Right hindlimb (tissue), 1 donor: ENCODE measurements at regions not wholly inside any gene's neighbourhood (a gene's known extent, or its start where the extent isn't known, plus 50 kb on each side); places are given as distances from the start of the nearest gene placed in this dataset.
"Not testable (repeated sequence)": the region's sequence is repeated elsewhere in the genome, so short reads cannot be mapped to it uniquely, and the experiment has no call there.

ENCODE experiments used
- DNase-seq: peaks from one replicate; pipeline ENCODE4 v3.0.0-alpha.2; 2018

DNA sequence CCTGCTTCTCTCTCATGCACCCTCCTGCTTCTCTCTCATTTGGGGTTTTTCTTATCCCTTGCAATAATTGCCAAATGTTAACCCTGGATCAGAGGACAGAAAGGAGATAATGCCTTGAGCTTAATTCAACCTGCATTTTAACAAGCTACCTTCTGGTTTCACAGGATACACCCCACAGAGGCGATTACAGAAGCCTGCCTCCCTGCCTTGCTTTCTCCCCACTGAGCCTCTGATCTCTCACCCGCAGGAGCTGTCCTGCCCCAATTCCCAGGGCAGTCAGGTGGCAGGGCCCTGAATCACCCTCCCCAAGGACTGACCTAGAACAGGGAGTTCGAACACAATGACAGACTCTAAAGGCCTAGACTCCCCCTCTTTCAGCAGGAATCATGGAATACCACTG is 959.5 kb downstream of the GRID1 start:
- DNase-seq, result no peak

DNA sequence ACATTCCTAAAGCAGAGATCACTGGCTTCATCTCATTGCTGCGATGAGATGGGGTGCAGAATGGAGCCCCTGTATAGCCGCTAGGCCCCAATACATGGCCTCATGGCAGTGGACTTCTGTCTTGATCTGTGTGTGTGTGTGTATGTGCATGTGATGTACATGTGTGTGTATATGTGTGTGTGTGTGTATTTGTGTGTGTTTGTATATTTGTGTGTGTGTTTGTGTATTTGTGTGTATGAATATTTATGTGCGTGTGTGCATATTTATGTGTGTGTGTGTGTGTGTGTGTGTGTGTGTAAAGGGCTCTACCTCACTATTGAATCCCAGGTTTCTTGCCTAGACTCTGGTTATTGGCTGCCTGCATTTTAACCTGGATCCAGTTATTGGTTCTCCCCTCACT is 958.2 kb downstream of the GRID1 start:
- DNase-seq, result no peak

DNA sequence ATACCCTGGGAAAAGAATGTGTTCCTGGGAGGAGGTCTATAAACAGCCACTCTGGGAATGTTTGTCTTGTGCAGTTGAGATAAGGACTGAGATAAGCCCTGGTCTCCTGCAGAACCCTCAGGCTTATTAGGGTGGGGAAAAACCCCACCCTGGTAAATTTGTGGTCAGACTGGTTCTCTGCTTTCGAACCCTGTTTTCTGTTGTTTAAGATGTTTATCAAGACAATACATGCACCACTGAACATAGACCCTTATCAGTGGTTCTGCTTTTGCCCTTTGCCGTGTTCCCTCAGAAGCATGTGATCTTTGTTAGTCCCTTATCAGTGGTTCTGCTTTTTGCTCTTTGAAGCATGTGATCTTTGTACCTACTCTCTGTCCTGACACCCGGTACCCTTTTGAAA is 956.0 kb downstream of the GRID1 start:
- not testable (repeated sequence) for DNase-seq

DNA sequence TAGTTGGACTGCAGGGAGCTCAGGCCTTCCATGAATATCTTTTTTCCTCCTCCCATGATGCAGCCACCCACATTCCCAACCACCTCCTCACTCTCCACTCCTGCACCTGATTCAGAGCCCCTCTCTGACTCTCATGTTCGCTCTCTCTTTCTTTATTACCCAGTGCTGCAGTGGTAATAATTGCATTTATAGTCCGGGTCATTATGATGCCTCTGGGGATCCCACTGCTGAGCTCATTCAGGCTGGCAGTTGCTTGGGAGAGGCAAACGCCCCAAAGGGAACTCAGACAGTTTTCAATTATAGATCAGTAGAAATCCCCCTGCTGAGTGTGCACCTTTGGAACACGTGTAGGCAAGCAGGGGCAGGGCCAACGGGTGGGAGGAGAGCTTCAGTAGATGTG is 953.0 kb downstream of the GRID1 start:
- no peak for DNase-seq

DNA sequence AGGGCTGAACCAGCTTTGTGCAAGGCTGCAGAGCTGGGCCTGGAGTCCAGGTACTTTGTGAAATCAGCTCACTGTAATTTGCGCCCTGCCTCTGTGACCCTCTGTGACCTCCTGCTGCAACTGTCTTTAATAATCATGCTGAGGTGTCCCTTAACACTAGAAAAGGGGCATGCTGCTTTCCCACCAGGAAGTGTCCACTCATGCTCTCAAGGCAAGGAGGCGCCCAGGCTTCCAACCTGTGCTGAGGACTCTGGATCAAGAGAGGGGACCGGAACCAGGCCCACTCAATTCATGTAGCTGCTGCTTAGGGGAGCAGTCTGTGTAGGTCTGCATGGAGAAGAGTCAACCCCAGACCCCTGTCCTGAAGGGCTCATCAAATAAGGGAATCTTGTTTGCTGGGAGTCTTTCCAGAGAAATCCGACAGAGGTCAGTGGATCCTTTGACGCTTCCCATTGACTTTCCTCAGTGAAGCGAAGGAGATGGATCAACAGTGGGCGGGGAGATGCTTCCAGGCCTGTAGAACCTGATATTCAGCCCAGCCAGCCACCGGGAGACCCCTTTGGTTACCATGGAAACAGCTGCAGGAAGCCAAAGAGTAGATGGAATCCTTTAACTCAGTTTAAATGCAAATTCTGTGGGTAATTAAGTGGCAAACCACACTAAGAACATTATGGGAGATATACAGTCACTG is 945.9 kb downstream of the GRID1 start:
- DNase-seq, result no peak

DNA sequence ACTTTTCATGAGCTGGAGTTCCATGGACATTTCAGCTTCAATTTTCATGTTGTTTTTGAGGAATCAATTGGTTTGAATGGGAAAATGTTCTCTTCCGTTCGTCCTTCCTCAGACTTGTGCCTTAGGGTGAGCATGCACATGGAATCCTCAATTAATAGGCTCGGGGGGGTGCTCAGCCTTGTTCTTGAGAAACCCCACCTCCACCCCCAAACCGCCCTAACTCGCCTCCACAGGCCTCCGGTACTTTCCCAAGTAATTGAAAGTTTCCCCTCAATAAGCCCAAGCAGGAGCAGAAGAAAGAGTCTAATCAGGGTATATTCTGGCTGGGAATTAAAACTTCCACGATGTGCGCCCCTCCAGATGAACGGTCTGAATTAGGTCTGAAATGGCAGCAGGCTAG is 945.2 kb downstream of the GRID1 start:
- DNase-seq, result no peak

DNA sequence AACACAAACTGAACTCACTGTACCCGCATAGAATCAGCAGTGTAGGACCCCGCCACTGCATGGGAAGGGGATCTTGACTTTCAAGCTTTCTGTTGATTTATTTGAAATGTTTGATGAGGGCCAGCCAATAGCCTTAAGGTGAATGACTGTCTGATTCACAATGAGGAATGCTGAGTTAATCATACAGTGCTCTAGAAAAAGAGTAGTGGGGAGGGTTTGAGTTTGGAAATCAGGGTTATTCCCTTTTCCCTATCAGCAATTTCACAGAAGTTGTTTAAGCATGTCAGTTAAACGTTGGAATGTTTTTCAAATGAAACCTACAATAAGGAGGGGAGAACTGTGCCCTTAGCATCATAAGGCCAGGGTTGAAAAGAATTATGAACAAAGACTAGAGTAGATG is 937.5 kb downstream of the GRID1 start:
- DNase-seq, result no peak

DNA sequence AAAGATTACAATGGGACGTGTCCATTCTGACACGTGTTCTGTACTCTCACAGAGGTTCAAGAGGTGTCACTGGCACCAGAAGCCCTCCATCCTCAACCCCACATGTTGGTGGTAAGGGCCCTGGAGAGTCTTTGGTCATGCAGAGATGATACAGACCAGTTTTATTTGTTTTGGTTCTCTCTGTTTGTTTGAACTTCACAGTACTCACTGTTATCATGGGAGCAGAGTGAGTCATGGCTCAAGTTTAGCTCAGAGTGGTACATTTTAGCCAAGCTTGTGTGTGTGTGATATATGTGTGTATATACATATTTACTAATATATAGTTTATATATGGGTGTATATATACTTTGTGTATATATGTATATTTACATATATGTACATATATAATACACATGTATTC is 935.6 kb downstream of the GRID1 start:
- no peak for DNase-seq

DNA sequence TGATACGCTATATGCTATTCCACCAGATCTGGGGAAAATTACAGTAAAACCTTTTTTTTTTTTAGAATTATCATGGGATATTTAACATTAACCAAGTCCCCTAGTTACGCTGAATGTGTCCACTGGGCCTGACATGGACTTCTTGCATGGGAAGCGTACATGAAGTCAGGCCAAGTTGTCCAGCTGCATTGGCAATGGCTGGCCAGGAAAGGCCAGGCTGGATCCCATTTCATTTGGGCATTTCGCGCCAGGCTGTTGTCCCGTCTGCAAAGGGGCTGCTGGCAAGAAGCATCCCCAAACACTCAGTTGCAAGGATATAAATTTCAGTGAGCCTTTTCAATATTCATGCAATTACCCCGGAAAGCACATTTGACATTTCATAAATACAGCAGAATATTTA is 933.3 kb downstream of the GRID1 start:
- DNase-seq, result no peak

DNA sequence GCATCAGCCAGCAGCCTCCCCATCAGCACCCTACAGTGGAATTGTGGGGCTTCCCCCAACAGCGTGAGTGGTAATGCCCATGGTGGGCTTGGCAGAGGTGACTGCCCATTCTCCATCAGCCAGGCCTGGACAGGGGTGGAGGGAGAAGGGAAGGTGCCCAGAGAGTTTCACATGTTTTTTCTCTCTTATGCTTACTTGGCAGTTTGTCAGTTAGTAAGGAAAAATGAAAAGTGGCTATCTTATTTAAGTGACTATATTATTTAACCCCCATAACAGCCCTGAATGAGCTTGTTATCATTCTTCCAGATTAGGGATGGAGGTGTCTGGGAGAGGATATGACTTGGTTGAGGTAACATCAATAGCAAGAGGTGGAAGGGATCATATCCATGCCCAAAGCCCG is 921.7 kb downstream of the GRID1 start:
- DNase-seq, result no peak

DNA sequence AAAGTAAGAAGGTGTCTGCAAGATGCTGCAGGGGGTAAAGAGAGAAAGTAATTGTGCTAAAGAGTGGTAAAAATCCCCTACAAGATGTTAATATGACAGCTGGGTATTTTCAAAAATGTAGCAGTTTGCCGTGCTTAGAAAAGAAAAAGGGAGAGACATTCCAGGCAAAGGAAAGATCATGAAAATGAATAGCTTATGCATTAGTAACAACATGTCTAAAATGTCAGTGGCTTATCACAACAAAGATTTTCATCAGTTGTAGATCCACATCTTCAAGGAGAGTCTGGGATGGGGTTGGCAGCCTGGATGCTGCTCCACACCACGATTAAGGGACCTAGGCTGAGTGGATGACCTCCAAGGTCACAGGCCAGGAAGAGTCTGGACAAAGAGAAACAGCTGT is 920.9 kb downstream of the GRID1 start:
- no peak for DNase-seq

DNA sequence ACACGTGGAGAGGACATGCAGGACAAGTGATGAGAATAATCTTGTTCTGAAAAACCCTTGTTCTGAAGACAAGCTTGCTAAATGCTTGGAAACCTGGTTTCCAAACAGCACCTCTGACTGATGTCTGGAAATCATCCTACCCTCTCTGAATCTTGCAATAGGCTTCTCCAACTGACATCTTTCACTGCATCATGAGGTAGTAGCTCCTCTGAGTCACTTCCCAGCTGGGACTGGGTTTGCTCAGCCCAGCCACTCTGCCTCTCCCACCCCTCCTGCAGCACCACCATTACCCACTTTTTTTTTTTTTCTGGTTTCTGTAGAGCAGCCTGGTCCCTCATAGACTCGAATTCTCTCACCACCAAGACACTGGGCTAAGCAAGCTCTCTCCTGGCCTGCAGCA is 919.8 kb downstream of the GRID1 start:
- DNase-seq, result no peak

DNA sequence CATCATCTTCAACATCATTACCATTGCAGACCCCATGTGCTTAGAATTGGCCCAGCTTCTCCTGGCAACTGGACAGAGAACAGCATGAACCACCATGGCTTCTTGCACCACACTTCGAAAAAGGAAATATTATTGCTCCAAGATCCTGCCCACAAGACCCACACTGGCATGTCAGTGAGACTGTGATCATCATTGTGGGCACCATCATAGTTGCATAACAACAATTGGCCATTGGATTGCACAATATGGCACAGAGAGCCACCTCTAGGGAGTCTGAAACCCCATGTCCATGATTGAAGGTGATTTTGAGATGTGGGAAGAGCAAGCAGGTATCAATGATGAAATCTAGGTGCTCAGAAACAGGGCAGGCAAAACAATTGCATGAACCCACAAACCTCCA is 918.9 kb downstream of the GRID1 start:
- DNase-seq, result no peak

DNA sequence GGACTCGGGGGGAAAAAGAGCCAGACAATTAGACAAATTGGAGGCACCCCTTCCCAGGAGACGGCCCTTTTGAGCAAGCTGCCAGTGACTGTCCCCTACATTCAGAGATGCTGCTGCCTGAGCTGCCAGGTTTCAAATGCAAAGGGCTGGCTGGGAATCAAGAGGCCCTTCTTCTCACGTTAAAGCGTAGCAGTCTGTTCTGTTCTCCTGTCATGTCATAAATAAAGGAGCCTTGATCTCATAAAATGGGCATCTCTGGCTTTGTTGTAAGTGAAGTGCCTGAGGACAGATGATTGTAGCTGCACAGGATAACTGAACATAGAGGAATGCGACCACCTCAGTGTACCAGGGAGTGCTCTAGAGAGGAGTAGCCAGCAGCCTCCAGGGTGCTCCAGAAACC is 917.9 kb downstream of the GRID1 start:
- DNase-seq, result no peak

DNA sequence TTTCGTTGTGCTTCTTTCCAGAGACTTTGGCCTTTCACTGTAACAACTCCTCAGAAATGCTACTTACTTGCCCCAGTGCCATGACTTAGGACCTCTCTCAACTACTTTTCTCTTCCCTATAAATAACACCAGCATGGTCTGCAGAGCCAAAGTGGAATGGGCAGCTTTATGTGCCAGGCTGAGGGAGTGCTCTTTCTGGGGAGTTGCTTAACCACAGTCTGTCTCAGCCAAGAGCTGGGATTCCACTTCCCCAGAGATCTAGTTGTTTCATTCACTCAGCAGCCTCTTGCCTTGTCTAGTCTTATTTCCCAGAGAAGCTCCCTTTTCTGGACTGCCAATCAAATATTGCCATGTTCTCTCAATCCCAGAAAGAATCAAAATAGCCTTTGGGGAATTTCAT is 912.2 kb downstream of the GRID1 start:
- no peak for DNase-seq

DNA sequence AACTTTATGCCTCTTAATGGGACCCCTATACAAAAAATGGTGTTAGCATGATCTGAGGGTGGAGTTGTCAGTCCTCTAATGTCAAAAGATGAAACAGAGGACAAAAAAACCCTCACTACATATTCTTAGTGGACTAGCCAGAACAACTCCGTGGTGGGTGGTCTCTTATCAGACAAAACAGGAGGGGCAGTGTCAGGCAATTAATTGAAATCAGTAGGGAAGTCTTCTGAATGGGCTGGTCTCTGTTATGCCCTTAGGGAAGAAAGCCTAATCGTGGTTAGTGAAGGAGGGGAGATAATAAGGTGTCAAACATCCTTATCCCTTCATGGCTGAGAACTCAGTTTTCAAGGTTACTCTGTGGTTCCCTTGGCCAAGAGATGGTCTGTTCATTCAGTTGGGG is 909.4 kb downstream of the GRID1 start:
- no peak for DNase-seq

DNA sequence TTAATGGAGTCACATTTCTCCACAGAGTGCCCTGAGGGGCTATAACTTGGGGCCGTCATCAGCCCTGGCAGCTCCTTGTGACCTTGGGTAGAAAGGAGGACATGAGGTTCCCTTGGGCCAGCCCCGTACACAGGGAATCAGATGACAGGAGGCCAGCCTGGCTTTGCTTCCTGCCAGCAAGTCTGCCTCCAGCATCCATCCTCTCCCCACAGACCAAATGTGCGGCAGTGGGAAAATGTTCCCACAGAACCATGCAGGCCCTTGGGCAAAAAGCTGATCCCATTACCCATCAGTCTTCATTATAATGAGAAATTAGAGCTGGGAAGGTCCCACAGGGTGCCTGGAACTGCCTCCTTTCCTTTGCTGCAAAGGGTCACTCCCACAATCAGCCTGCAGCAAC is 908.3 kb downstream of the GRID1 start:
- no peak for DNase-seq

DNA sequence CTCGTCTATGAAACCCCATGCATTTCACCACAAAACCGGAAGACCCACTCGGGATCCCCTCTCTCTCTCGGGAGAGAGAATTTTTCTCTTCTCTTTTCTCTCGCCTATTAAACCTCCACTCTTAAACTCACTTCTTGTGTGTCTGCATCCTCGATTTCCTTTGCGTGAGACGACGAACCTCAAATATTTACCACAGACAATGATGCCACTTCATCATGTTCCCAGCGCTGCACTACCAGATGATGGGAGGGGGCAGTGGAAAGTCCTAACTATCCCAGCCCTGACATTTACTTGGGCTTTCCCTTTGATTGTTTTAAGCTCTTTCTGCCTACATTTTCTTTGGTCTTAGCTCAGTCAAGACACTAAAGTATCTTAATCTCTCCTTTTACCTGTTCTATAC is 906.7 kb downstream of the GRID1 start:
- no peak for DNase-seq

DNA sequence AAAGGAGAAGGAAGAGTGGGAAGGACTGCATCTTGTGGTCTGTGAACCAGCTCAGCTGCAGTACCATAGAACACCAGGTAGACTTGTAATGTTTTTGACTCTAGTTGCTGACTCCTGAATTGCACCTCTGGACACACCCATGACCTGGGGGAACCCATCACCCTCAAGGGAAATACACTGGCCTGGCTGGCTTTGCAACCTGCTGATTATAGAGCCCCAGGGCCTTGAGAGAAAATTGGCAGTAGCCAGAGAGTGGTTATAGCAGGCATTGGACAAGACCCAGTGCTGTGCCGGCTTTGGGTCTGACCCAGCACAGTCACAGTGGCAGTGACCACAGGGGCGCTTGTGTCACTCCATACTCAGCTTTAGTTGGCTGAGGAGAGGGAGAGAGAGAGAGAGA is 902.3 kb downstream of the GRID1 start:
- DNase-seq, result no peak

DNA sequence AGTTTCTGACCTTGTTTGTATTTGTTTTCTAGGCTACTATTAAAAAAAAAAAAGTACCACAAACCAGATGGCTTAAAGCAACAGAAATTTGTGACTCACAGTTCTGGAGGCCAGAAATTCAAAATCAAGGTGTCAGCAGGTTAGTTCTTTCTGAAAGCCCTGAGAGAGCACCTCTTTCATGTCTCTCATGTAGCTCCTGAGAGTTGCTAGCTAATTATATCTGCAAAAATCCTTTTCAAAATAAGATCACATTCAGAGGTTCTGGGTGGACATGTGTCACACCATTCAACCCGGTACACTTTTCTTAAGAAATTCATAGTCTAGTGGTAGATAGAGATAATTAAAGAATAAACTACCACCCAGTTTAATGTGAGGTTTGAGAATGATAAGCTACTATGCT is 888.6 kb downstream of the GRID1 start:
- DNase-seq, result no peak

DNA sequence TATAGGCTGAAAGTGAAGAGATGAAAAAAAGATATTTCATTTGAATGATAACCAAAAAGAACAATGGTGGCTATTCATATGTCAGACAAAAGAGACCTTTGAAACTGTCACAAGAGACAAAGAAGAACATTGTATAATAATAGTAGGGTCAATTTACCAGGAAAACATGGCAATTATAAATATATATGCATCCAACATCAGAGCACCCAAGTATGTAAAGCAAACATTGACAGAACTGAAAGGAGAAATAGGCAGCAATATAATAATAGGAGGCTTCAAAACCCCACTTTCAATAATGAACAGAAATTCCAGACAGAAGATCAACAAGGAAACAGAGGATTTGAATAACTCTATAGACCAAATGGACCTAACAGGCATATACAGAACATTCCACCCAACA is 876.2 kb downstream of the GRID1 start:
- DNase-seq, result no peak

DNA sequence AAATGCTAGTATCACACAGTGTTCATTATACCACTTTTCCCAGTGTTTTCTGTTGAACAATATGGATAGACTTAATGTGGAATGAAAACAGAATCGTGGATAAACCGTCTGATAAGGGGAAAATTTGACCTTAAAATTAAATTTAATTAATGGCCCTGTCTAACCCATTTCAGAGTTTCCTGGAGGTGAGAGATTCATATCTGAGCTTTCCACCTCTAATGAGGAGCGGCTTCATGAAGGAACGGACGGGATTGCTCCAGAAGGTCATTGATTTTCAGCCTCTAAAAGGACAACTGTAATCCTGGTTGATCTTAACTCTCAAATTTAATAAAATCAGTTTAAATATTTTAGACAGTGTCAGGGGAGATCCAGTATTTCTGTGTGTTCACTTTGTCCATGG is 874.9 kb downstream of the GRID1 start:
- no peak for DNase-seq

DNA sequence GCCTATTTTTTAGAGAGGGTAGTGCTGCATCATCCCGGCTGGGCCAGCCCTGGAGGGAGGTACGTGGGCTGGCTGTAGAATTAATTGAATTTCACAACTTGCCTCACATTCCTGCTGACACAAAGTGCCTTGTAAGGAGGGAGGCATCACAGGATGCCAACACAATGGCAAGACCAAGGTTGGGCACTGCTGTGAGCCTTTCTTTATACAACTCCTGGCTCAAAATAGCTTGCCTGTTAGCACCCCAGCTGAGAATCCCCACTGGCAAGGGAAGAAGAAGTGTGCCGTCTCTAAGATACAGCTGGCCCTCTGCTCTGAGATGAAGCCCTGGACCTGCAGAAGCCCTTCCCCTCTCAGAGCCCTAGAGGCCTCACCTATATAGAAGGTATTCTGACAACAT is 873.9 kb downstream of the GRID1 start:
- DNase-seq, result no peak

DNA sequence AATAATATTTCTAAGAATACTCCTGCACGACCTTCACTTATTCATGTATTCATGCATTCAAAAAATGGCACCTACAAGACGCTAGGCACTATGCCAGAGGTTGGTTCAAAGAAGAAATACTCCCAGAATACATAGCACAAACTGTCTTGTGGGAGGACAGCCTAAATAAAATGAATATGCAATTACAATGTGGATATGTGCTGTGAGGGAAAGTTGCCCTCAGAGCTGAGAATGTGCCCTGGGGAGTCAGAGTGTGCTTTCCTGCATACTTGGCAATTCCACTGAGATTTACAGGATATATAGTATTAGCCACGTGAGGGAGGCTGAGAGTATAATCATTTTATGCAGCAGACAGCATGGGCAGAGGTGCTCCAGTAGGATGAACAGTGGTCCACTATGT is 872.9 kb downstream of the GRID1 start:
- no peak for DNase-seq

DNA sequence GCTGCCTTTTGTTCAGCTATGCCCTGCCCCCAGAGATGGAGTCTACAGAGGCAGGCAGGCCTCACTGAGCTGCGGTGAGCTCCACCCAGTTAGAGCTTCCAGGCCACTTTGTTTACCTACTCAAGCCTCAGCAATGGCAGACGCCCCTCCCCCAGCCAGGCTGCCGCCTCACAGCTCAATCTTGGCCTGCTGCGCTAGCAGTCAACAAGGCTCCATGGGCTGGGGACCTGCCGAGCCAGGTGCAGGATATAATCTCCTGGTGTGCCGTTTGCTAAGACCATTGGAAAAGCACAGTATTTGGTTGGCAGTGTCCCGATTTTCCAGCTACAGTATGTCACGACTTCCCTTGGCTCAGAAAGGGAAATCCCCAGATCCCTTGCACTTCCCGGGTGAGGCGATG is 862.0 kb downstream of the GRID1 start:
- DNase-seq, result not testable (repeated sequence)

DNA sequence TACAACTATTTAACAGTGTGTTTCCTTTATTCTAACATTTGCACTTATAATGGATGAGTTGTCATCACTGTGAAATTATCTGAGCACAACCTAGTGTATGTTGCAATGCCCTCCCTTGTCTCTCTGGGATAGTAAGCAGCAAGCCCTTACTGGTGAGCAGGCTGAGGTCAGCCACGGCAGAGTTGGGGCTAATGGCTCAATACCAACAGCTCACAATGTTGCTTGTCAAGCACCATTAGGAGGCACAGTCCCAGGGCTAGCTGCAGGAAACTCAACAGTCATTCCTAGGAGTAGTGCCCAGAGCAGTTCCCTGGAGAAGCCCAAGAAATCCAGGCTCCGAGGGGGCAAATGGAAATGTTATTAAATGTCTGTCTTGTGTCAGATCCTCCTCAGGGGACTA is 858.4 kb downstream of the GRID1 start:
- DNase-seq, result no peak
